ENCODE measurements at regions not wholly inside any gene's neighbourhood (a gene's known extent, or its start where the extent isn't known, plus 50 kb on each side); places are given as distances from the start of the nearest gene placed in this dataset.

DNA sequence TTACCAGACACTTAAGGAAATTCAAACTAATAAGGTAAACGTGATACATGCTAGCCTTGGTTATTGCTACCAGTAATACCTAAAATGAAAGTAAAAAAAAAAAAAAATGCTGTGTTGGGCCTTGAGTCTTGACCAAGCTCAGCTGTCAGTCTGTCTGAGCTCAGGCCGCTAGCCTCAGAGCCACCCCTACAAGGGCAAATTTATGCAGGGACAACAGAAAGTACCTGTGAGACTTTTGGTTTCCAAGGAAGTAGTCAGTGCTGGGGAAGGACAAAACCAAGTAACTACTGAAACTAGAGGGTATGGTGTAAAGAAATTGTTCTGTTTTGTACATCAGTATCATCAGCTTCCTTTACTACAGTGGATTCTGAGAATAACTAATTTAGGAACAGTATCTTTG, 134.3 kb upstream of the SLITRK5 start:
- Histone ChIP-seq H3K4me1 (no peaks in the 10 kb centered on the region), H3K36me3 (no peaks in the 10 kb centered on the region), H3K27me3 (no peaks in the 10 kb centered on the region), H3K9me3 (no peaks in the 10 kb centered on the region), H3K4me3 (no peak overlapping the region), H3K27ac (no peak overlapping the region)
- DNase-seq (no peak), ATAC-seq (no peak)
- 66 to 72% methylated on average over 2 of the region's 2 CpGs for WGBS, 2 donors
- intact Hi-C loops (cut with DNase I) = no loop called here
- TF ChIP-seq CTCF (IDR thresholded peaks at IDR 0.05) = no peak

GRCh38 chr13:87537951-87538350, 133.2 kb upstream of the SLITRK5 start:
- Histone ChIP-seq H3K36me3 (no peaks in the 10 kb centered on the region), H3K4me1 (no peaks in the 10 kb centered on the region), H3K27ac (no peak overlapping the region), H3K27me3 (no peaks in the 10 kb centered on the region), H3K4me3 (no peak overlapping the region), H3K9me3 (peaks cover 0 to 8% (median 0%) of the 10 kb centered on the region in 11 donors)
- WGBS, 2 donors = 79 to 84% methylated on average over 3 of the region's 3 CpGs
- no peak for TF ChIP-seq CTCF (IDR thresholded peaks at IDR 0.05)
- DNase-seq (no peak), ATAC-seq (no peak)
- intact Hi-C loops (cut with DNase I) = no loop called here

GRCh38 chr13:87538366-87539052, 132.7 kb upstream of the SLITRK5 start:
- H3K9me3 ChIP-seq = peaks cover 0 to 14% (median 0%) of the 10 kb centered on the region in 11 donors
- no peak overlapping the region for H3K4me3 ChIP-seq
- TF ChIP-seq CTCF (IDR thresholded peaks at IDR 0.05) = no peak
- no peak for DNase-seq
- H3K36me3 ChIP-seq = no peaks in the 10 kb centered on the region
- H3K4me1 ChIP-seq = no peaks in the 10 kb centered on the region
- H3K27ac ChIP-seq = no peak overlapping the region
- ATAC-seq = no peak
- intact Hi-C loops (cut with DNase I) = no loop called here
- H3K27me3 ChIP-seq = no peaks in the 10 kb centered on the region

GRCh38 chr13:87553142-87553541, 118.0 kb upstream of the SLITRK5 start:
- DNase-seq (no peak), ATAC-seq (no peak)
- intact Hi-C loops (cut with DNase I) = no loop called here
- Histone ChIP-seq H3K36me3 (no peaks in the 10 kb centered on the region), H3K27ac (no peak overlapping the region), H3K9me3 (peaks cover 0 to 12% (median 0%) of the 10 kb centered on the region in 11 donors), H3K4me3 (no peak overlapping the region), H3K27me3 (no peaks in the 10 kb centered on the region), H3K4me1 (no peaks in the 10 kb centered on the region)
- TF ChIP-seq CTCF (IDR thresholded peaks at IDR 0.05) = no peak
- 83 to 95% methylated on average over 3 of the region's 3 CpGs for WGBS, 2 donors
